Tibial artery (tissue), 4 donors: ENCODE measurements at regions not wholly inside any gene's neighbourhood (a gene's known extent, or its start where the extent isn't known, plus 50 kb on each side); places are given as distances from the start of the nearest gene placed in this dataset.

Experiments used
- DNase-seq, 2 donors: peaks; one replicate each; pipeline ENCODE4 v3.0.0-alpha.2; 2019
- H3K27ac ChIP-seq, 2 donors: fragments of 200-600 bp; sonication (generic) in 1 of 2; 1 replicate in 1 of 2; 2 replicates in 1 of 2; pipeline ENCODE4 v1.5.1; 2018 to 2019; ENCODE audit warnings: mild to moderate bottlenecking in 1 of 2
- H3K27me3 ChIP-seq, 2 donors: fragments of 200-600 bp; sonication (generic) in 1 of 2; one replicate each; pipeline versions ENCODE4 v1.5.1 to v1.6.0; 2016 to 2019
- H3K36me3 ChIP-seq, 3 donors: fragments of 200-600 bp; sonication (generic) in 2 of 3; one replicate each; pipeline ENCODE4 v1.5.1; 2016 to 2019; ENCODE audit warnings: mild to moderate bottlenecking in 2 of 3
- H3K4me1 ChIP-seq, 4 donors: fragments of 200-600 bp; sonication (generic) in 2 of 4; 1 replicate in 3 of 4; 2 replicates in 1 of 4; pipeline ENCODE4 v1.5.1; 2016 to 2019
- H3K4me3 ChIP-seq, 2 donors: fragments of 200-600 bp; sonication (generic) in 1 of 2; 1 replicate in 1 of 2; 2 replicates in 1 of 2; pipeline ENCODE4 v1.5.1; 2018 to 2019; ENCODE audit warnings: mild to moderate bottlenecking in 2 of 2
- H3K9me3 ChIP-seq, 3 donors: fragments of 200-600 bp; sonication (generic) in 1 of 3; one replicate each; pipeline ENCODE4 v1.5.1; 2016 to 2019
- intact Hi-C: fragments of 100-400 bp; cut with DNase I; formaldehyde crosslinking; loops from one replicate; pipeline ENCODE4 v1.15.0; 2023; ENCODE audit warnings: low total_unique reads
- TF ChIP-seq, protein P1 (sequence below), 2 experiments: fragments of 200-600 bp in 1 of 2; fragments of 450-650 bp in 1 of 2; IDR thresholded peaks; one replicate each; pipeline ENCODE4 v1.5.1; 2017 to 2019; ENCODE audit warnings: antibody characterized with exemption in 2 of 2, mild to moderate bottlenecking in 1 of 2, moderate library complexity in 1 of 2

DNA sequence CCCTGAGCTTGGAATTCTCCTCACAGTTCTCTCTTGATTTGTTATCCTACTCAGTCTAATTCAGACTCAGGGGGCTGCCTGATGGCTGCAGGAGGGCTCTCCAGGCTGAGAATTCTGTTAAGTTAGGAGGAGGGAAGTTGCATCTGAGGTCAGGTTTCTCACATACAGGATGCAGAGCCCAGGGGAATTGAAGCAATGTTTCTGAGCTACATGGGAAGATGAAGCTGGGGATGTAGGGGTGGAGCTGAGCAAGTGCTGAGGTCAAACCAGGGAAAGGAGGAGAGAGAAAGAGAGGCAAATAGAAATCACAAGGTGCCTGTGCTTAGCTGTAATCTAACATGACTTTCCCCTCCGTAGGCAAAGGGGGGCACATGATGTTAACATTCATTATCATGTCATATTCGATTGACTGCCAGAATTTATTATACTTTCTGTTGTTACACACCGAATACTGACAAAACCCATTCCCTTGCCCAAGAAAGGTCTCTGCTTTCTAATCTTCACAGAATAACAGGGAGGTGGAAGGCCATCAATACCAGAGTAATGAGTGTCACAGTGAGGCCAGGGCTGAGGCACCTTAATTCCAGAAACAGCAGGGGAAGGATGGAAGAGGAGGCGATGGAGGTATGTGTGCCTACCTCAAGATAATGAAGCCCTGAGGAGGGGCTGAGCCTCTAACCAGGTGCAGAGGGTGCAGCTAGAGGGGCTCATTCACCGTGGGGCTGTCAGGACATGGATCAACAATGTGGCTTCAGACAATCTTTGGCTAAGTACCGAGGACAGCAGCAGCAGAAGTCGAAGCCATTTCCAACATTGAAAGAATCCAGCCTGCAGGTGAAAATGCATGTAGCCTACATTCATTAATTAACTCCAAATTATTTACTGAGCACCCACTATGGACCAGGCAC lies 205.4 kb upstream of the SNX19 start:
- H3K27me3 ChIP-seq = no peaks in the 10 kb centered on the region
- TF ChIP-seq, protein P1, sequence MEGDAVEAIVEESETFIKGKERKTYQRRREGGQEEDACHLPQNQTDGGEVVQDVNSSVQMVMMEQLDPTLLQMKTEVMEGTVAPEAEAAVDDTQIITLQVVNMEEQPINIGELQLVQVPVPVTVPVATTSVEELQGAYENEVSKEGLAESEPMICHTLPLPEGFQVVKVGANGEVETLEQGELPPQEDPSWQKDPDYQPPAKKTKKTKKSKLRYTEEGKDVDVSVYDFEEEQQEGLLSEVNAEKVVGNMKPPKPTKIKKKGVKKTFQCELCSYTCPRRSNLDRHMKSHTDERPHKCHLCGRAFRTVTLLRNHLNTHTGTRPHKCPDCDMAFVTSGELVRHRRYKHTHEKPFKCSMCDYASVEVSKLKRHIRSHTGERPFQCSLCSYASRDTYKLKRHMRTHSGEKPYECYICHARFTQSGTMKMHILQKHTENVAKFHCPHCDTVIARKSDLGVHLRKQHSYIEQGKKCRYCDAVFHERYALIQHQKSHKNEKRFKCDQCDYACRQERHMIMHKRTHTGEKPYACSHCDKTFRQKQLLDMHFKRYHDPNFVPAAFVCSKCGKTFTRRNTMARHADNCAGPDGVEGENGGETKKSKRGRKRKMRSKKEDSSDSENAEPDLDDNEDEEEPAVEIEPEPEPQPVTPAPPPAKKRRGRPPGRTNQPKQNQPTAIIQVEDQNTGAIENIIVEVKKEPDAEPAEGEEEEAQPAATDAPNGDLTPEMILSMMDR (IDR thresholded peaks at IDR 0.05) = no peak
- no peaks in the 10 kb centered on the region for H3K4me1 ChIP-seq
- intact Hi-C loops = loop anchor here (1.0 kb wide), 1 partner anchor 23 kb away; no protein-coding TSS in a partner anchor
- H3K27ac ChIP-seq = no peak overlapping the region
- no peak overlapping the region for H3K4me3 ChIP-seq
- H3K36me3 ChIP-seq = no peaks in the 10 kb centered on the region
- DNase-seq = no peak
- peaks cover 0 to 2% (median 0%) of the 10 kb centered on the region in 3 donors for H3K9me3 ChIP-seq

DNA sequence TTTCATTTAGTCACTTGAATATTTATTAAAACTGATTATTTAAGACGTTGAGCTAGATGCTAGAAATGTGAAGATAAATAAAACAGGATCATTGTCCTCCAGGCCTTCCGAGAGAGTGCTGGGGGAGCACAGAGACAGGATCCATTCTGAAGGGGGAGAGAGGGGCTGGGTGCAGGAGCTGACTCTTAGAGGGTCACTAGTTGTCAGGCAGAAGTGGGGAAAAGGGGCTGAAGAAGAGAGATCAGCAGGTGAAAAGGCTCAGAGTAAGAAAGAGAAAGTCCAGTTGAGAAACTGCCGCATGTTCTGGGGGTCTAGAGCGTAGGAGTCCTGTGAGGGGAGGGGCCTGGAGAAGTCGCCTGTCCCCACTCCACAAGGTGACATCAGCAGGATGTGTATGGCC lies 206.2 kb upstream of the SNX19 start:
- no peak for DNase-seq
- H3K36me3 ChIP-seq = no peaks in the 10 kb centered on the region
- intact Hi-C loops = loop anchor here (1.0 kb wide), 1 partner anchor 22 kb away; no protein-coding TSS in a partner anchor
- TF ChIP-seq, protein P1 (IDR thresholded peaks at IDR 0.05) = no peak
- no peak overlapping the region for H3K27ac ChIP-seq
- H3K4me3 ChIP-seq = no peak overlapping the region
- no peaks in the 10 kb centered on the region for H3K27me3 ChIP-seq
- peaks cover 0 to 9% (median 0%) of the 10 kb centered on the region in 3 donors for H3K9me3 ChIP-seq
- H3K4me1 ChIP-seq = no peaks in the 10 kb centered on the region

DNA sequence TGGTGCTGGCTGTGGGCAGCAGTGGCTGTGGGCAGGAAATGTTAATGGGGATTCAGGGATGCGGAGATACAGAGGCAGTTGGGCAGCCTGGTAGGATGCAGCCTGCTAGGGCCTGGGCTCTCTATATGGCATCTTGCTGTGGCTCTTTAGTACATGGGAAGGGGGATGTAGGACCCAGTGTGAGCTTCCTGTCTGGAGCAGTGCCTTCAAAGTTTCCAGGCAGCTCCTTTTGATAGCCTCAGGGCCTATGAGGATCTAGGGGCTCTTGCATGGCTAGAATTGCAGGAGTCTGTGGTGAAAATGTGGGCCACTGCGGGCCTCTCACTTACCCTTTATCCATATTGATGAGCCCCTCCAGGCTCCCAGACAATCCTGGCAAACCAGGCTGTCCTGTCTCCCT lies 213.2 kb upstream of the SNX19 start:
- TF ChIP-seq, protein P1 (IDR thresholded peaks at IDR 0.05) = no peak
- DNase-seq = no peak
- H3K36me3 ChIP-seq = no peaks in the 10 kb centered on the region
- H3K9me3 ChIP-seq = peaks cover 0 to 28% (median 10%) of the 10 kb centered on the region in 3 donors
- no peaks in the 10 kb centered on the region for H3K27me3 ChIP-seq
- no peak overlapping the region for H3K4me3 ChIP-seq
- H3K27ac ChIP-seq = no peak overlapping the region
- intact Hi-C loops = no loop called here
- H3K4me1 ChIP-seq = no peaks in the 10 kb centered on the region

DNA sequence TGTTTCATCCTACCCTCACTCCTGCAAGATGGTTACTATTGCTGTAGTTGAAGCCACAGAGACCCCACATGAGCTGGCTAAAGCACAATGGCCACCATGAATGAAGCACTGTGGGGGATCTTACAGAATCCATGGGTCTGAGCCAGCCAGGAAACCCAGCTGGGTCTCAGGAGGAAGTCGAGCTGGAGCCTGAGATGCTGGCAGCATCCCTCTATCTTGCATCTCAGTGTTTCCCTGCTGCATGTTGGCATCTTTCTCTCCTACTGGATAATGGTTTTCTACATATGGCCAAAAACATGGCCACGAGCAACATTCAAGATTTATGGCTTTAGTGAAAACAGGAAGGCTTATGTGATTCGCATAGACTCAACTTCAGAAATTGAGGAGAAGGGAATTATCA lies 219.3 kb upstream of the SNX19 start:
- no peaks in the 10 kb centered on the region for H3K27me3 ChIP-seq
- intact Hi-C loops = no loop called here
- no peak overlapping the region for H3K27ac ChIP-seq
- no peak for DNase-seq
- H3K36me3 ChIP-seq = no peaks in the 10 kb centered on the region
- TF ChIP-seq, protein P1 (IDR thresholded peaks at IDR 0.05) = no peak
- no peaks in the 10 kb centered on the region for H3K4me1 ChIP-seq
- H3K4me3 ChIP-seq = no peak overlapping the region
- no peaks in the 10 kb centered on the region for H3K9me3 ChIP-seq

DNA sequence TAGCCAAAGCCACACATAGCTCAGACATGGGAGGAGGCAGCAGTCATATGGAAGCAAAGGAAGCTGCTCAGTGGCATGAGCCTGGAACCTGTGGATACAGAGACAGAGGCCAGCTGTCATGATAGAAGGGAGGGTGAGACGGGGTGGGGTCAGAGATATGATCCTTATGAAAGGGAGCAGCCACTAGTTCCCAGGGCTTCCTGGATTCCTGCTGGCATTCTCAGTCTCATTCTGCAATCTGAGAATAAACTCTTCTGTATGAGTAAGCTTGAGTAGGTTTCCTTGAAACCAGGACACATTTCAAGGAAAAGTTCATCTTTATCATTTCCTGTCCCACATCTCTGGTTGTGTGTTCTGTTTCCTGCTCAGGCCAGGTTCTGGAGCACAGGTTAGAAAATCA lies 220.2 kb upstream of the SNX19 start:
- no peak for DNase-seq
- Histone ChIP-seq H3K36me3 (no peaks in the 10 kb centered on the region), H3K27ac (no peak overlapping the region), H3K27me3 (no peaks in the 10 kb centered on the region), H3K9me3 (no peaks in the 10 kb centered on the region), H3K4me1 (no peaks in the 10 kb centered on the region), H3K4me3 (no peak overlapping the region)
- intact Hi-C loops = no loop called here
- TF ChIP-seq, protein P1 (IDR thresholded peaks at IDR 0.05) = no peak
